ENCODE measurements at regions not wholly inside any gene's neighbourhood (a gene's known extent, or its start where the extent isn't known, plus 50 kb on each side); places are given as distances from the start of the nearest gene placed in this dataset.
"Not testable (repeated sequence)": the region's sequence is repeated elsewhere in the genome, so short reads cannot be mapped to it uniquely, and the experiment has no call there.

GRCh38 chr4:53959343-53960120 lies 104.9 kb downstream of the CHIC2 start:
- DNase-seq, result peak in 1 of 3 donors; percentile 33

GRCh38 chr4:53956454-53956853 lies 108.0 kb downstream of the CHIC2 start:
- DNase-seq, result no peak

- no peak for DNase-seq
These were observed 108.4 kb downstream of the CHIC2 start for GRCh38 chr4:53956053-53956452.

GRCh38 chr4:53951414-53951813 lies 113.0 kb downstream of the CHIC2 start:
- no peak for DNase-seq

GRCh38 chr4:53943345-53944085 lies 120.9 kb downstream of the CHIC2 start:
- peak in 1 of 3 donors; percentile 81 for DNase-seq

- no peak for DNase-seq
These were observed 121.7 kb downstream of the CHIC2 start for GRCh38 chr4:53942712-53943111.

GRCh38 chr4:53941331-53941730 lies 123.1 kb downstream of the CHIC2 start:
- DNase-seq, result no peak

GRCh38 chr4:53939892-53940291 lies 124.5 kb downstream of the CHIC2 start:
- not testable (repeated sequence) for DNase-seq

- peak in 1 of 3 donors; percentile 73 for DNase-seq
These were observed 126.5 kb downstream of the CHIC2 start for GRCh38 chr4:53937918-53938317.

GRCh38 chr4:53937327-53937726 lies 127.1 kb downstream of the CHIC2 start:
- DNase-seq, result no peak

- DNase-seq, result no peak
These were observed 128.6 kb downstream of the CHIC2 start for GRCh38 chr4:53935780-53936179.

- DNase-seq, result peak; percentile 75 to 96 (median 88)
These were observed 131.4 kb downstream of the CHIC2 start for GRCh38 chr4:53932796-53933610.

- peak in 1 of 3 donors; percentile 33 for DNase-seq
These were observed 132.9 kb downstream of the CHIC2 start for GRCh38 chr4:53931461-53931961.

- peak; percentile 88 to 93 (median 89) for DNase-seq
These were observed 134.2 kb downstream of the CHIC2 start for GRCh38 chr4:53929955-53930798.

- no peak for DNase-seq
These were observed 135.1 kb downstream of the CHIC2 start for GRCh38 chr4:53929311-53929710.

- peak in 1 of 3 donors; percentile 17 for DNase-seq
These were observed 135.6 kb downstream of the CHIC2 start for GRCh38 chr4:53928825-53929224.

- no peak for DNase-seq
These were observed 139.3 kb downstream of the CHIC2 start for GRCh38 chr4:53925050-53925605.

GRCh38 chr4:53924333-53925049 lies 139.9 kb downstream of the CHIC2 start:
- no peak for DNase-seq

GRCh38 chr4:53923921-53924320 lies 140.5 kb downstream of the CHIC2 start:
- DNase-seq, result no peak

- DNase-seq, result no peak
These were observed 142.5 kb downstream of the CHIC2 start for GRCh38 chr4:53921856-53922255.

All from muscle of back (tissue), 3 donors.